Activated CD4-positive, CD25-positive, alpha-beta regulatory T cell (primary cell): ENCODE measurements at regions not wholly inside any gene's neighbourhood (a gene's known extent, or its start where the extent isn't known, plus 50 kb on each side); places are given as distances from the start of the nearest gene placed in this dataset.

Experiments used
- DNase-seq, 4 experiments: peaks; one replicate each; lab custom pipeline; 2025; lab: John Stamatoyannopoulos, UW

- no peak for DNase-seq
Measured at GRCh38 chr22:27475548-27475897, 326.0 kb downstream of the MN1 start.

GRCh38 chr22:27476318-27476717, 325.2 kb downstream of the MN1 start:
- DNase-seq, result no peak

GRCh38 chr22:27476729-27477128, 324.8 kb downstream of the MN1 start:
- no peak for DNase-seq

GRCh38 chr22:27477171-27477570, 324.4 kb downstream of the MN1 start:
- DNase-seq, result no peak

- no peak for DNase-seq
Measured at GRCh38 chr22:27480487-27480886, 321.1 kb downstream of the MN1 start.

- DNase-seq, result no peak
Measured at GRCh38 chr22:27482402-27482801, 319.2 kb downstream of the MN1 start.

- no peak for DNase-seq
Measured at GRCh38 chr22:27483095-27483785, 318.3 kb downstream of the MN1 start.

GRCh38 chr22:27485842-27486241, 315.7 kb downstream of the MN1 start:
- DNase-seq, result no peak

GRCh38 chr22:27487600-27488452, 313.7 kb downstream of the MN1 start:
- DNase-seq, result no peak

- DNase-seq, result no peak
Measured at GRCh38 chr22:27488456-27489177, 312.9 kb downstream of the MN1 start.

GRCh38 chr22:27489178-27489675, 312.3 kb downstream of the MN1 start:
- DNase-seq, result no peak

GRCh38 chr22:27490080-27490479, 311.5 kb downstream of the MN1 start:
- no peak for DNase-seq

GRCh38 chr22:27491888-27492287, 309.7 kb downstream of the MN1 start:
- no peak for DNase-seq

- no peak for DNase-seq
Measured at GRCh38 chr22:27492566-27493201, 308.9 kb downstream of the MN1 start.

GRCh38 chr22:27493796-27494195, 307.8 kb downstream of the MN1 start:
- DNase-seq, result no peak

- no peak for DNase-seq
Measured at GRCh38 chr22:27494785-27495184, 306.8 kb downstream of the MN1 start.

GRCh38 chr22:27495325-27495724, 306.2 kb downstream of the MN1 start:
- no peak for DNase-seq

- DNase-seq, result no peak
Measured at GRCh38 chr22:27499121-27499520, 302.4 kb downstream of the MN1 start.

GRCh38 chr22:27501191-27501936, 300.2 kb downstream of the MN1 start:
- DNase-seq, result no peak

- no peak for DNase-seq
Measured at GRCh38 chr22:27502327-27502726, 299.2 kb downstream of the MN1 start.
